ENCODE measurements at regions not wholly inside any gene's neighbourhood (a gene's known extent, or its start where the extent isn't known, plus 50 kb on each side); places are given as distances from the start of the nearest gene placed in this dataset.

DNA sequence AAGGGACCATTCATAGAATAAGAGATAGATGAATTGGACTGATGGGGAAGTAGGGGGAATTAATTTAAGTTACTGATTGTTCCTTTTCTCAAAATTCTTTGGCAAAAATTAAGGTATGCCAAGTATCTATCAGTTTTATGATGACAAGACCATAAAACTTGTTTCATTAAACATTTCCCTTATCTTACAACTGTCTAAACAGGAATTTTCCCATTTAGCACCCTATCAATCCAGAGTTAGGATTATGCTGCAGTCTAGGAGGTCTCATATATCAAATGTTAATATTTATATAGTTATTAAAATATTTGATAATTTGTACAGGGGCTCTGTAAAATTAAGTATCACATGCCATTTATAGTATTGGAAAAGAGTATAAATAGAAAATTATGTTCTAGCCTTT, 51.5 kb upstream of the ARID1B start:
- DNase-seq (ENCODE audit: low read depth), result no peak
- TF ChIP-seq, protein P1, sequence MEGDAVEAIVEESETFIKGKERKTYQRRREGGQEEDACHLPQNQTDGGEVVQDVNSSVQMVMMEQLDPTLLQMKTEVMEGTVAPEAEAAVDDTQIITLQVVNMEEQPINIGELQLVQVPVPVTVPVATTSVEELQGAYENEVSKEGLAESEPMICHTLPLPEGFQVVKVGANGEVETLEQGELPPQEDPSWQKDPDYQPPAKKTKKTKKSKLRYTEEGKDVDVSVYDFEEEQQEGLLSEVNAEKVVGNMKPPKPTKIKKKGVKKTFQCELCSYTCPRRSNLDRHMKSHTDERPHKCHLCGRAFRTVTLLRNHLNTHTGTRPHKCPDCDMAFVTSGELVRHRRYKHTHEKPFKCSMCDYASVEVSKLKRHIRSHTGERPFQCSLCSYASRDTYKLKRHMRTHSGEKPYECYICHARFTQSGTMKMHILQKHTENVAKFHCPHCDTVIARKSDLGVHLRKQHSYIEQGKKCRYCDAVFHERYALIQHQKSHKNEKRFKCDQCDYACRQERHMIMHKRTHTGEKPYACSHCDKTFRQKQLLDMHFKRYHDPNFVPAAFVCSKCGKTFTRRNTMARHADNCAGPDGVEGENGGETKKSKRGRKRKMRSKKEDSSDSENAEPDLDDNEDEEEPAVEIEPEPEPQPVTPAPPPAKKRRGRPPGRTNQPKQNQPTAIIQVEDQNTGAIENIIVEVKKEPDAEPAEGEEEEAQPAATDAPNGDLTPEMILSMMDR (IDR thresholded peaks at IDR 0.05; ENCODE audit: insufficient read depth, low read depth, low read length, missing control alignments), result no peak
- H3K4me3 ChIP-seq (ENCODE audit: low read length), result no peak overlapping the region

DNA sequence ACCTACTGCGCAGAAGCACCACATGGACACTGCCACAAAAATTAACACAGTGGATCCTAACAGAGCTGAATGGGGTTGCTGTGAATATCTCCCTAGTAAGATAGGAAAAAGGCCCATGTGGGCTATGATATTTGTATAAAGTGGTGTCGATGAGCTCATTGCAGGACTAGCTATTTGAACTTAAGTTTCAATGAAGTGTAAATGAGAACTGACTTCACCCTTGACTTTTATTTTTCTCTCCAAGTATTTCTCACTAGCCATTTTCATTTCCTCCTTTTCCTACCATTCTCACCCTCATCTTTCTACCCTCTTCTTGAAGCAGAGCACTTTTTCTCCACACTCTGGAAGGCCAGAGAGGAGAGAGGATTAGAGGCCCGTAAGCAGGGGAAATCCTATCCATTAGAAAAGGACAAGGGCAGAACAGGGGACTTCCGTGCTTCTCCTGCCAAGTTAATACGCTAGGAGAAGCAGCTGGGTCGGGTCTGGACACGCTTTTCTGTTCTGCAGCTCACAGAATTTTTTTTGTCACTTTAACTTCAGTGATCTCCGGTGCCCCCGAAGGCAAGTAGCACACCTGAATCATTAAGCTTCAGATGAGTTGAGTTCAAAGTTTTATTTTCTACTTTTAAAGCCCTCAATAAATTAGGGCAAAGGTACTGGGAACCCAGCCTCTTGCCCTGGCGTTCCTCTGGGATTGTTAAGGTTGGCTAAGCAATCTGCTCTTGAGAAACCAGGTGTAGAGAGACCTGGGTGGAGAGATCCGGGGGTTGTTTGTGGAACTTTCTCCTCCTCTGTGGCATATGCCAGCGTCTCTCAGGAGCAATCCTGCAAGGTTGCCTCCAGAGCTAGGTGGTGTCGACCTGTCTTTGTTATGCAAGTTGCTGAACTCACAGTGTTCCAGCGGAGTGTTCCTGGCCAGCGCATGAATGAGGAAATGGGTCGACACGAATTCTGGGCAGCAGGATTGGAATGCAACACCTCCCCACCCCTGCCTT, 56.2 kb upstream of the ARID1B start:
- DNase-seq (ENCODE audit: low read depth), result peak; percentile 87
- TF ChIP-seq, protein P1 (IDR thresholded peaks at IDR 0.05; ENCODE audit: insufficient read depth, low read depth, low read length, missing control alignments), result no peak
- H3K4me3 ChIP-seq (ENCODE audit: low read length), result peak overlapping the region; percentile 18

DNA sequence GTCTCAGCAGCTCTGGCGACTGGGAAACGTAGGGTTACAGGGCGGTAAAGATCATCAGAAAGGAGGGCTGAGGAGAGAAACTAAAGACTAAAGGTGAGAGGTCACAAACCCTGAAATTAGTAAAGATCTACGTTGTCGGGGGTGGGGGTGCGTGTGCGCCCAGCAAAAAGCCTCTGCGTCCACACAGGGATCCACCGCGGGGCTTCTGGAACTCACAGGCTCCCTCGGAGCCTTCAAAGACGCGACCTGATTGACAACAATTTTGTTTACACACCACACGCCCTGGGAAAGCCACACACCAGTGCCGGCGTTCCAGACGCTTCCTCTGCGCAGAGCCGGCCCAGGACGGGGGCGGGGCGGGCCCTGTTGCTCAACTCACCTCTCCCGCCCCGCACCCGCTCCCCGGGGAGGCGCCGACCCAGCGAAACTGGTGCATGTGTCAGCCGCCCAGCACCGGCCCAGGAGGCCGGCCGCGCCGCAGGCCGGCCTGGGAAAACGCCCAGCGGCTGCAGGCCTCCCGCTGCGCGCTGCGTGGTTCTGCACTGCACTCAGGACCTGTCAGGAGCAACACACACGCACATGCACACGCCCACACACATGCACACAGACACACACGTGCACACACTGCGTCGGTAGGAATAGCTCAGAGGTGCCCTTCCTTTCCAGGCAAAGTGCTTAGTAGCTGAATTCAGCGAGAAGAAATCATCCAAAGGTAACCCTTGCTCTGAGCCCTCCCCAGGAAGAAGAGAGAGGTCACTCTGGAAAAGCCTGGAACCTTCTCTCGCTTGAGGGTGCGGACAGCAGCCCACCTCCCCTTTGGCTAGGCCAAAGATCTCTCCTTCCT, 57.2 kb upstream of the ARID1B start:
- peak; percentile 97 for DNase-seq (ENCODE audit: low read depth)
- H3K4me3 ChIP-seq (ENCODE audit: low read length), result peak overlapping the region; percentile 27
- TF ChIP-seq, protein P1 (IDR thresholded peaks at IDR 0.05; ENCODE audit: insufficient read depth, low read depth, low read length, missing control alignments), result no peak

DNA sequence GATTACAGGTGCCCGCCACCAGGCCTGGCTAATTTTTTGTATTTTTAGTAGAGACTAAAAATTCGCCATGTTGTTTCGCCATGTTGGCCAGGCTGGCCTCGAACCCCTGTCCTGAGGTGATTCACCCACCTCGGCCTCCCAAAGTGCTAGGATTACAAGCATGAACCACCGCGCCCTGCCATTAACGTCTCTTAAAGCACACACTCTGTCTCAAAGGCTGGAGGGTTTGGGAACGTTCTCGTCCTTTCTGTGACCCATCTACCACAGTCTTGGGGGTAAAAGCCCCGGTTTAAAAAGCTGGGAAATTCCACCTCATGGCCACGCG, 57.8 kb upstream of the ARID1B start:
- peak; percentile 24 for DNase-seq (ENCODE audit: low read depth)
- H3K4me3 ChIP-seq (ENCODE audit: low read length), result peak overlapping the region; percentile 27
- TF ChIP-seq, protein P1 (IDR thresholded peaks at IDR 0.05; ENCODE audit: insufficient read depth, low read depth, low read length, missing control alignments), result no peak

DNA sequence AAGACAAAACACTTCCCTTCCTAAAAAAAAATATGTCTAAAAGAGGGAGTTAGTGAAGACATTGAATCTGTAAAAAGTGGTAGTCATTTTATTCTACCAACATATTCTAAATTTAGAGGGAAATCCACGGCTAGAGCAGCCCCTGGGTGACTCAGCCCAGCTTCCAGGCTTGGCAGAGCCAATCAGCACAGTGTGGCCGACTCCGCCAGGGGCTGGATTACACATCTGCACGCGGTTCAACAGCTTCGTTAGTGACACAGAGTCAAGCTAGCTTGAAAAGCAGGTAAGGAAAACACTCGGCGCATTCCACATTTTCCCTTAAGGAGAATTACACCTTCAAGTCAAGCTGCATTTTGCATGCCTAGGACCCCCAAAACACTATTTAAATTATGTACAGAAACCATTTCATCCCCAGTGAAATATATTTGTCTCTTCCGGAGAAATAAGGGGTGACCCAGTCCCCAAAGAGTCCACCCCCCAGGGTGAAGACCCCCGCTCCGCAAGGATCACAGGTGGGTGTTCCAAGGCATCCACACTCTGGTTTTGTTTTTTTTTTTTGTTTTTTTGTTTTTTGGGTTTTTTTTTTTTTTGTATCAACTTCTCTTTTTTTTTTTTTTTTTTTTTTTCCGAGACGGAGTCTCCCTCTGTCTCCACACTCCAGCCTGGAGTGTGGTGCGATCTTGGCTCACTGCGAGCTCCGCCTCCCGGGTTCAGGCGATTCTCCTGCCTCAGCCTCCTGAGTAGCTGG, 58.4 kb upstream of the ARID1B start:
- TF ChIP-seq, protein P1 (IDR thresholded peaks at IDR 0.05; ENCODE audit: insufficient read depth, low read depth, low read length, missing control alignments), result no peak
- DNase-seq (ENCODE audit: low read depth), result peak; percentile 80

DNA sequence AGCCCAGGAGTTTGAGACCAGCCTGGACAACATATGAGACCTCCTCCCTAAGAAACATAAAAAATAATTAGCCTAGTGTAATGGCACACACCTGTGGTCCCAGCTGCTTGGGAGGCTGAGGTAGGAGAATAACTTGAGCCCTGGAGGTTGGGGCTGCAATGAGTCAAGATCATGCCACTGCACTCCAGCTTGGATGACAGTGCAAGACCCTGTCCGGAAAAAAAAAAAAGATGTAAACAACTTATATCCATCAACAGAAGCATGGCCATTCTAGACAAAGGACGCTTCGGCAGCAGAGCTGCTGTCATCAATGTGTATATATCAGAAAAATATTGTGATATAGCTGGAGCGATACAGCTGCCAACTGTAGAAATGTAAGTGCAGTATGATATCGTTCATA, 59.6 kb upstream of the ARID1B start:
- DNase-seq (ENCODE audit: low read depth), result no peak
- TF ChIP-seq, protein P1 (IDR thresholded peaks at IDR 0.05; ENCODE audit: insufficient read depth, low read depth, low read length, missing control alignments), result no peak
- H3K4me3 ChIP-seq (ENCODE audit: low read length), result no peak overlapping the region

More for the DNA sequence above, 58.4 kb upstream of the ARID1B start:
- H3K4me3 ChIP-seq (ENCODE audit: low read length), result no peak overlapping the region
